HUES6 (cell line): ENCODE measurements at regions not wholly inside any gene's neighbourhood (a gene's known extent, or its start where the extent isn't known, plus 50 kb on each side); places are given as distances from the start of the nearest gene placed in this dataset.

Experiments
- H3K27ac ChIP-seq: 2 replicates; pipeline ENCODE4 v1.7.0; 2013; ENCODE audit warnings: low read depth, mild to moderate bottlenecking, low read length, inconsistent platforms
- H3K27me3 ChIP-seq: 2 replicates; pipeline ENCODE4 v1.6.1; 2013; ENCODE audit warnings: low read length; ENCODE audit not compliant: control insufficient read depth, insufficient read depth
- H3K36me3 ChIP-seq: 2 replicates; pipeline ENCODE4 v1.6.1; 2013; ENCODE audit warnings: low read length; ENCODE audit not compliant: control insufficient read depth, insufficient read depth
- H3K4me1 ChIP-seq: 2 replicates; pipeline ENCODE4 v1.6.1; 2013; ENCODE audit warnings: low read length; ENCODE audit not compliant: control insufficient read depth, insufficient read depth
- H3K4me3 ChIP-seq: 2 replicates; pipeline ENCODE4 v1.5.1; 2013; ENCODE audit warnings: low read depth, low read length
- H3K9ac ChIP-seq: one replicate; pipeline ENCODE4 v1.6.1; 2013; ENCODE audit warnings: mild to moderate bottlenecking, low read length
- H3K9me3 ChIP-seq: 2 replicates; pipeline ENCODE4 v1.6.1; 2013; ENCODE audit warnings: low read depth, low read length; ENCODE audit not compliant: control insufficient read depth, insufficient read depth

- H3K27me3 ChIP-seq: no peaks in the 10 kb centered on the region
- no peaks in the 10 kb centered on the region for H3K4me1 ChIP-seq
- no peak overlapping the region for H3K9ac ChIP-seq
- H3K9me3 ChIP-seq: peaks cover 31% of the 10 kb centered on the region
- no peak overlapping the region for H3K4me3 ChIP-seq
- no peaks in the 10 kb centered on the region for H3K36me3 ChIP-seq
- H3K27ac ChIP-seq: no peak overlapping the region
Observed at GRCh38 chr4:152143806-152144205, 383.0 kb upstream of the GATB start.

- no peaks in the 10 kb centered on the region for H3K9me3 ChIP-seq
- no peak overlapping the region for H3K4me3 ChIP-seq
- H3K4me1 ChIP-seq: no peaks in the 10 kb centered on the region
- no peaks in the 10 kb centered on the region for H3K36me3 ChIP-seq
- no peaks in the 10 kb centered on the region for H3K27me3 ChIP-seq
- no peak overlapping the region for H3K27ac ChIP-seq
- no peak overlapping the region for H3K9ac ChIP-seq
Observed at GRCh38 chr4:152138451-152138850, 377.6 kb upstream of the GATB start.

GRCh38 chr4:152132776-152133175, 372.0 kb upstream of the GATB start:
- no peaks in the 10 kb centered on the region for H3K4me1 ChIP-seq
- no peaks in the 10 kb centered on the region for H3K36me3 ChIP-seq
- H3K9ac ChIP-seq: no peak overlapping the region
- no peaks in the 10 kb centered on the region for H3K9me3 ChIP-seq
- H3K27ac ChIP-seq: no peak overlapping the region
- no peaks in the 10 kb centered on the region for H3K27me3 ChIP-seq
- no peak overlapping the region for H3K4me3 ChIP-seq

GRCh38 chr4:152128356-152128755, 367.5 kb upstream of the GATB start:
- H3K36me3 ChIP-seq: no peaks in the 10 kb centered on the region
- H3K4me3 ChIP-seq: no peak overlapping the region
- no peaks in the 10 kb centered on the region for H3K4me1 ChIP-seq
- no peak overlapping the region for H3K9ac ChIP-seq
- H3K27ac ChIP-seq: no peak overlapping the region
- H3K9me3 ChIP-seq: no peaks in the 10 kb centered on the region
- H3K27me3 ChIP-seq: no peaks in the 10 kb centered on the region

GRCh38 chr4:152126238-152126637, 365.4 kb upstream of the GATB start:
- Histone ChIP-seq H3K9ac (no peak overlapping the region), H3K9me3 (no peaks in the 10 kb centered on the region), H3K4me1 (no peaks in the 10 kb centered on the region), H3K27ac (no peak overlapping the region), H3K27me3 (no peaks in the 10 kb centered on the region), H3K36me3 (no peaks in the 10 kb centered on the region), H3K4me3 (no peak overlapping the region)

GRCh38 chr4:152118819-152119553, 358.2 kb upstream of the GATB start:
- H3K9me3 ChIP-seq: no peaks in the 10 kb centered on the region
- peaks cover 5% of the 10 kb centered on the region; the same call in 1 of the 2 replicates for H3K27me3 ChIP-seq
- H3K9ac ChIP-seq: no peak overlapping the region
- H3K27ac ChIP-seq: no peak overlapping the region
- no peaks in the 10 kb centered on the region for H3K4me1 ChIP-seq
- H3K4me3 ChIP-seq: no peak overlapping the region
- H3K36me3 ChIP-seq: no peaks in the 10 kb centered on the region

GRCh38 chr4:152117933-152118507, 357.2 kb upstream of the GATB start:
- Histone ChIP-seq H3K9me3 (no peaks in the 10 kb centered on the region), H3K27me3 (peaks cover 5% of the 10 kb centered on the region; the same call in 1 of the 2 replicates), H3K4me1 (no peaks in the 10 kb centered on the region), H3K27ac (no peak overlapping the region), H3K36me3 (no peaks in the 10 kb centered on the region), H3K9ac (no peak overlapping the region), H3K4me3 (no peak overlapping the region)

- H3K4me3 ChIP-seq: no peak overlapping the region
- peaks cover 5% of the 10 kb centered on the region; the same call in 1 of the 2 replicates for H3K27me3 ChIP-seq
- H3K27ac ChIP-seq: no peak overlapping the region
- H3K9me3 ChIP-seq: no peaks in the 10 kb centered on the region
- H3K36me3 ChIP-seq: no peaks in the 10 kb centered on the region
- no peaks in the 10 kb centered on the region for H3K4me1 ChIP-seq
- H3K9ac ChIP-seq: no peak overlapping the region
Observed at GRCh38 chr4:152117520-152117919, 356.7 kb upstream of the GATB start.

GRCh38 chr4:152117054-152117453, 356.2 kb upstream of the GATB start:
- no peaks in the 10 kb centered on the region for H3K9me3 ChIP-seq
- H3K27ac ChIP-seq: no peak overlapping the region
- no peaks in the 10 kb centered on the region for H3K4me1 ChIP-seq
- H3K27me3 ChIP-seq: peaks cover 5% of the 10 kb centered on the region; the same call in 1 of the 2 replicates
- no peaks in the 10 kb centered on the region for H3K36me3 ChIP-seq
- H3K4me3 ChIP-seq: no peak overlapping the region
- no peak overlapping the region for H3K9ac ChIP-seq

GRCh38 chr4:152115794-152116193, 355.0 kb upstream of the GATB start:
- Histone ChIP-seq H3K27me3 (peaks cover 5% of the 10 kb centered on the region; the same call in 1 of the 2 replicates), H3K36me3 (no peaks in the 10 kb centered on the region), H3K9ac (no peak overlapping the region), H3K4me3 (no peak overlapping the region), H3K4me1 (no peaks in the 10 kb centered on the region), H3K9me3 (no peaks in the 10 kb centered on the region), H3K27ac (no peak overlapping the region)

- H3K9me3 ChIP-seq: no peaks in the 10 kb centered on the region
- H3K36me3 ChIP-seq: no peaks in the 10 kb centered on the region
- H3K4me3 ChIP-seq: no peak overlapping the region
- no peak overlapping the region for H3K9ac ChIP-seq
- H3K27ac ChIP-seq: no peak overlapping the region
- no peaks in the 10 kb centered on the region for H3K4me1 ChIP-seq
- peaks cover 5% of the 10 kb centered on the region; the same call in 1 of the 2 replicates for H3K27me3 ChIP-seq
Observed at GRCh38 chr4:152115118-152115517, 354.3 kb upstream of the GATB start.
